Heart left ventricle (tissue), 16 donors: ENCODE measurements at regions not wholly inside any gene's neighbourhood (a gene's known extent, or its start where the extent isn't known, plus 50 kb on each side); places are given as distances from the start of the nearest gene placed in this dataset.

Source experiments
- ATAC-seq, 4 donors: fragments of 200-7000 bp; cut with Tn5 transposase; one replicate each; pipeline ENCODE4 v1.9.1; 2020 to 2022; ENCODE audit warnings: moderate library complexity in 4 of 4, mild to moderate bottlenecking in 3 of 4, moderate number of reproducible peaks in 1 of 4
- DNase-seq, 5 donors: peaks; one replicate each; pipeline ENCODE4 v3.0.0-alpha.2; 2020
- H3K27ac ChIP-seq, 12 donors: fragments of 200-600 bp; sonication (generic) in 4 of 12; one replicate each; pipeline versions ENCODE4 v1.5.0 to v1.8.0; 2016 to 2022; ENCODE audit warnings: mild to moderate bottlenecking in 2 of 12
- H3K27me3 ChIP-seq, 9 donors: fragments of 200-600 bp; sonication (generic) in 2 of 9; one replicate each; pipeline versions ENCODE4 v1.5.1 to v1.8.0; 2016 to 2022; ENCODE audit warnings: mild to moderate bottlenecking in 3 of 9
- H3K36me3 ChIP-seq, 9 donors: fragments of 200-600 bp; sonication (generic) in 2 of 9; one replicate each; pipeline versions ENCODE4 v1.5.0 to v1.8.0; 2018 to 2022; ENCODE audit warnings: mild to moderate bottlenecking in 2 of 9
- H3K4me1 ChIP-seq, 12 donors: fragments of 200-600 bp; sonication (generic) in 4 of 12; one replicate each; pipeline versions ENCODE4 v1.5.0 to v1.8.0; 2016 to 2022; ENCODE audit warnings: mild to moderate bottlenecking in 3 of 12
- H3K4me3 ChIP-seq, 12 donors: fragments of 200-600 bp; sonication (generic) in 4 of 12; one replicate each; pipeline versions ENCODE4 v1.5.0 to v1.8.0; 2017 to 2022; ENCODE audit warnings: mild to moderate bottlenecking in 9 of 12, moderate library complexity in 4 of 12
- H3K9me3 ChIP-seq, 12 donors: fragments of 200-600 bp; sonication (generic) in 4 of 12; one replicate each; pipeline versions ENCODE4 v1.5.0 to v1.8.0; 2016 to 2022; ENCODE audit warnings: mild to moderate bottlenecking in 1 of 12
- CTCF ChIP-seq, 12 donors: fragments of 200-600 bp; sonication (generic) in 4 of 12; IDR thresholded peaks; one replicate each; pipeline versions ENCODE4 v1.5.0 to v1.8.0; 2018 to 2022; ENCODE audit warnings: antibody characterized with exemption in 12 of 12, mild to moderate bottlenecking in 5 of 12
- POLR2A ChIP-seq, 2 donors: fragments of 450-650 bp; IDR thresholded peaks; one replicate each; pipeline ENCODE4 v1.6.1; 2017; ENCODE audit warnings: antibody characterized with exemption in 2 of 2, mild to moderate bottlenecking in 2 of 2, moderate library complexity in 2 of 2
- WGBS, 4 donors: extraction: QIAGEN DNeasy Blood & Tissue Kit in 2 of 4; methylation state at CpG; one replicate each; pipeline versions ENCODE4 v1.1.5 to v1.1.7; 2013 to 2018; 5-methylcytosine and 5-hydroxymethylcytosine counted together
- intact Hi-C, 10 donors: fragments of 100-400 bp; cut with DNase I; formaldehyde crosslinking; loops; one replicate each; pipeline versions ENCODE4 v1.11.1 to v1.14.2; 2022
- donor health status: ischemic (EF 13 %, LVEDD 7.1; RV severe dilation, severe dysfunction).
- donor health status: healthy with polysubstance abuse.
- donor health status: DM: no; HTN: yes; CAD: no.
- donor health status: DM: no; HTN: no; CAD: no.
- donor health status: ischemic (EF 25% LVEDD 6.9; RV normal size, moderate dysfunction).
- donor health status: ischemic (EF 25% LVEDD 5.7; RV mildly dilated, moderate dysfunction).
- donor health status: healthy.
- donor health status: DM: yes; HTN: yes; CAD: no.
- donor health status: ischemic (EF 35%, LVEDD 5.7; RV mildly dilated, moderate dysfunction).
- donor health status: nonischemic (EF 11% LVEDD 7.7; RV severe dilation, severe dysfunction).
- donor health status: DM: yes; HTN: yes; CAD: no.
- donor health status: PGD.
- donor health status: ischemic (EF 29% LVEDD 5.4; RV normal size, mild dysfunction).
- donor health status: nonischemic (EF 23%, LVEDD 6.1; RV moderate dilation, normal function).

GRCh38 chr2:145960479-145961163 is 1440.7 kb upstream of the ZEB2 start:
- H3K27me3 ChIP-seq = no peaks in the 10 kb centered on the region
- no peak for TF ChIP-seq CTCF (IDR thresholded peaks at IDR 0.05)
- TF ChIP-seq POLR2A (IDR thresholded peaks at IDR 0.05) = no peak
- H3K36me3 ChIP-seq = no peaks in the 10 kb centered on the region
- no peaks in the 10 kb centered on the region for H3K4me1 ChIP-seq
- H3K27ac ChIP-seq = no peak overlapping the region
- 87 to 95% (median 91%) methylated on average over 7 to 23 of the region's 23 CpGs for WGBS, 4 donors
- no peak overlapping the region for H3K4me3 ChIP-seq
- H3K9me3 ChIP-seq = peaks cover 0 to 30% (median 11%) of the 10 kb centered on the region in 12 donors
- DNase-seq (peak in 1 of 5 donors; percentile 37), ATAC-seq (peak in 1 of 4 donors; percentile 27)
- intact Hi-C loops = no loop called here

- peaks cover 0 to 49% (median 16%) of the 10 kb centered on the region in 12 donors for H3K9me3 ChIP-seq
Measured at GRCh38 chr2:145958611-145959010, 1438.7 kb upstream of the ZEB2 start.

GRCh38 chr2:145957929-145958328 is 1438.0 kb upstream of the ZEB2 start:
- Histone ChIP-seq H3K27ac (no peak overlapping the region), H3K4me3 (no peak overlapping the region), H3K9me3 (peaks cover 0 to 56% (median 20%) of the 10 kb centered on the region in 12 donors), H3K4me1 (no peaks in the 10 kb centered on the region), H3K36me3 (no peaks in the 10 kb centered on the region), H3K27me3 (no peaks in the 10 kb centered on the region)
- DNase-seq (no peak), ATAC-seq (no peak)
- TF ChIP-seq POLR2A (IDR thresholded peaks at IDR 0.05) (no peak), CTCF (IDR thresholded peaks at IDR 0.05) (no peak)
- intact Hi-C loops = no loop called here
- WGBS, 4 donors = 0 to 10% (median 0%) methylated on average over 1 of the region's 1 CpG

More at GRCh38 chr2:145958611-145959010, 1438.7 kb upstream of the ZEB2 start:
- ATAC-seq = no peak
- no peak for DNase-seq
- H3K4me3 ChIP-seq = no peak overlapping the region
- intact Hi-C loops = no loop called here
- H3K36me3 ChIP-seq = no peaks in the 10 kb centered on the region
- no peak overlapping the region for H3K27ac ChIP-seq
- H3K4me1 ChIP-seq = no peaks in the 10 kb centered on the region
- WGBS, 4 donors = 73 to 95% (median 90%) methylated on average over 4 of the region's 4 CpGs
- H3K27me3 ChIP-seq = no peaks in the 10 kb centered on the region
- TF ChIP-seq CTCF (IDR thresholded peaks at IDR 0.05) = no peak
- no peak for TF ChIP-seq POLR2A (IDR thresholded peaks at IDR 0.05)

- peaks cover 0 to 16% (median 4%) of the 10 kb centered on the region in 12 donors for H3K9me3 ChIP-seq
- ATAC-seq (no peak), DNase-seq (no peak)
- no peak for TF ChIP-seq POLR2A (IDR thresholded peaks at IDR 0.05)
- no peak for TF ChIP-seq CTCF (IDR thresholded peaks at IDR 0.05)
- no peak overlapping the region for H3K27ac ChIP-seq
- no peak overlapping the region for H3K4me3 ChIP-seq
- intact Hi-C loops = no loop called here
- WGBS, 4 donors = 38 to 57% (median 41%) methylated on average over 1 of the region's 1 CpG
- no peaks in the 10 kb centered on the region for H3K4me1 ChIP-seq
- no peaks in the 10 kb centered on the region for H3K36me3 ChIP-seq
- H3K27me3 ChIP-seq = no peaks in the 10 kb centered on the region
Measured at GRCh38 chr2:145939949-145940348, 1420.0 kb upstream of the ZEB2 start.
